NCI-H345 treated with DMSO at 0.1 percent for 48 hours (cell line): ENCODE measurements at regions not wholly inside any gene's neighbourhood (a gene's known extent, or its start where the extent isn't known, plus 50 kb on each side); places are given as distances from the start of the nearest gene placed in this dataset.

Experiments
- DNase-seq: peaks from one replicate; lab custom pipeline; 2025; ENCODE audit not compliant: unreplicated experiment; lab: John Stamatoyannopoulos, UW

DNA sequence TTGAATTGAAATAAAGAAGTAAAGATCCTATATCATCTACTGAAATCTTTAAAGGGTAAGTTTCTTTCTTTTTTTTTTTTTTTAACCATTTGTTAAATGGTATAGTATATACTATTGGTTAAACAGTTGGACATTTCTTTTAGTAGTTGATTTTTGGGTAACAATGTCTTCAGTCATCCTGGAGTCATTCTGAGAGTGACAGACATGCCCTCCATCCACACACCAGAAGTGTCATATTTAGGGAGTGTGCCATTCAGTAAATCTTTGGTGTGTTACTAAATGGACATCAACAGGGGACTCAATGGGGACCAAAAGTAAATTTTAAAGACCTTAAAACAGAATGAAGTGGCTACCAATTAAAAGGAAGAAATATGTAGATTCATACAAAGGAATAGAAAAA lies 50.8 kb upstream of the SLC39A10 start:
- no peak for DNase-seq

DNA sequence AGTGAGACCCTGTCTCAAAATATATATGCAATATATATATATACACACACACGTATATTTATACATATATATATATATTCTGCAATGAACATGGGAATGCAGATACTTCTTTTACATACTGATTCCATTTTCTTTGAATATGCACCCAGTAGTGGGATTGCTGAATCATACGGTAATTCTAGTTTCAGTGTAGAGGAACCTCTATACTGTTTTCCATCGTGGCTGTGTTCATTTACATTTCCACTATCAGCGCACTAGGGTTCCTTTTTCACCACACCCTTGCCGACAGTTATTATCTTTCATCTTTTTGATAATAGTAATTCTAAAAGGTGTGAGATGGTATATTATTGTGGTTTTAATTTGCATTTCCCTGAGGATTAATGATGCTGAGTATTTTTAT lies 52.3 kb upstream of the SLC39A10 start:
- DNase-seq: no peak

DNA sequence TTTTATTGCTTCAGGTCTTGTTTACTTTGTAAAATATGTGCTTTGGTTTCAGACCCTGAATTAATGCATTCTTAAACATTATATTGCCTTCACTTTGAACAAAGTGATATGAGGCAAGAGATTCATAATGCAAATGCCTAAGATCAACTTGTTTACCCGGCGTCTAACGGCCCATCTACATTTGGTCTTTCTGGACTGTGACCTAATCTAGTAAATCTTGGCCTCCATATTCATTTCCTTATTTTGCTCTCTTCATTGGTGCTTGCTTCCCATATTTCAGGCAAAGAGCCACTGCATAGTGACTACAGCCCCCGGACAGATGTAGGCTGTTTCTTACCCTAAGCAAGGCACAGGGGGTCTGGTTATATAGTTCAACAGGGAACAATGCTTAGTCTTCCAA lies 53.0 kb upstream of the SLC39A10 start:
- no peak for DNase-seq

- no peak for DNase-seq
Observed at GRCh38 chr2:195603408-195603807, 53.6 kb upstream of the SLC39A10 start.

GRCh38 chr2:195602687-195603086 lies 54.3 kb upstream of the SLC39A10 start:
- DNase-seq: no peak

- no peak for DNase-seq
Observed at GRCh38 chr2:195601361-195601760, 55.7 kb upstream of the SLC39A10 start.

GRCh38 chr2:195600778-195601177 lies 56.2 kb upstream of the SLC39A10 start:
- no peak for DNase-seq

DNA sequence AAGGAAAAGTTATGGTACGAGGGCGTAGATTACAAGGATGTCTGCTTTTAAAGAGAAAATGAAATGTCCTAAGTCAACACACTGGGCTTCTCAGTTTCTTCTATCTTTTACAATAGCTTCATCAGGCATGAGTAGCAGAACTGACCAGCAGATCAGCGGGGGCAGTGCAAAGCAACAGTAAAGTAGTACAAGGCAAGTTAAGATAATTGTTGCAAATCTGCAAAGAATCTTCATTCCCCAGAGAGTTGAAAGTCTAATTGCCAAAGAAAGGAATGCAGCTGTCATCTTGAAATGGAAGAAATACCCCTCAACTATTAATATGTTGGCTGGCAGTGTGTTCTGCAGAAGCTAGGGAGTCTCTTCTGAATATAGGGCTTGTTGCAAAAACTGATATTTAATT lies 60.2 kb upstream of the SLC39A10 start:
- no peak for DNase-seq

DNA sequence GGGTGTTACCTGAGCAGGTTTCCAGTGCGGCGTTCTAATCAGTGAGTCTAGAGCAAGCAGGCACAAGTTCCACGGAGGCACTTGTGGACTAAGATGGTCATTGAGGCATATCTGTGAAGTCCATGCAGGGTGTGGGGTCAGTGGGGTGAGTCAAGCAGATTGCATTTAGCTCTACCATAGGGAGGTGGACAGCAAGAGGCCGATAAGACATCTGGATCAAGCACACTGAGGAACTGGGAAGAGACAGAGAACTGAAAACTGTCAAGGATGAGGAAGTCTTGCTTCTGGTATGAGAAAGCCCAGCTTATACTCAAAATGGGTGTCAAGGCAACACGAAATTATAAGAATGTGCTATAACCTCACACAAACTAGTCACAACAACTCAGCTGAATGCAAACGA lies 61.2 kb upstream of the SLC39A10 start:
- no peak for DNase-seq

GRCh38 chr2:195594919-195595694 lies 61.9 kb upstream of the SLC39A10 start:
- DNase-seq: no peak

DNA sequence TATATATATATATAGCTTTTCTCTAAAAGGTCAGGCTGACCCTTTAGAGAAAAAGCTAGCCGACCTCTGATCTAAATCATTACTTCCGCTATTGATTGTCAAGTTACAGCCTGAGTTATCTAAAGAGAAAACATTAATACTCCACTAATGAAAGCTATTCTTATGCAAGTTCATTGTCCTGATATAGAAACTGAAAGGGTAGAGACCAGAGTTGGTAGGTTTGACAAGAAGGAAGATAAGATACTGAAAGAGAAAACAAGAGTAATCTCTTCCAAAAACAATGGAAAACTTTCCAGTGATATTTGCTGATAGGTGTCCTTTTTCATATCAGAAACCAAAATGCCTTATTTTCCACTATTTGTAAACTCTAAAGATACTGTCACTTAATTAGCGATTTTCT lies 62.8 kb upstream of the SLC39A10 start:
- DNase-seq: no peak

- DNase-seq: no peak
Observed at GRCh38 chr2:195592105-195592504, 64.9 kb upstream of the SLC39A10 start.

DNA sequence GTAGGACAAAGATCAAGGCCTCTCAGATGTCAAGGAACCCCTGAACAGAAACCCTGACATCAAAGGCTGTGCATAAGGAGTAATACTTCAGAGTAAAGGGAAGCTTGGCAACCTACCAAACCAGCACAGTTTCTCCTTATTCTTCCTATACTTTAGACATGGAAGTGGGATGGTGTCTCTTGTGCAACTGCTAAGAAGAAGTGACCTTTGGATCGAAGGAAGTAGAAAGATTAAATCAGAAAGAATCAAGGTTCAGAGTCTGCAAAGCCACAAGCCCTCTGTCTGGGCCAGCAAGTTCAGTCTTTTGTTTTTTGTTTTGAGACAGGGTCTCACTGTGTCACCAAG lies 66.2 kb upstream of the SLC39A10 start:
- DNase-seq: no peak

DNA sequence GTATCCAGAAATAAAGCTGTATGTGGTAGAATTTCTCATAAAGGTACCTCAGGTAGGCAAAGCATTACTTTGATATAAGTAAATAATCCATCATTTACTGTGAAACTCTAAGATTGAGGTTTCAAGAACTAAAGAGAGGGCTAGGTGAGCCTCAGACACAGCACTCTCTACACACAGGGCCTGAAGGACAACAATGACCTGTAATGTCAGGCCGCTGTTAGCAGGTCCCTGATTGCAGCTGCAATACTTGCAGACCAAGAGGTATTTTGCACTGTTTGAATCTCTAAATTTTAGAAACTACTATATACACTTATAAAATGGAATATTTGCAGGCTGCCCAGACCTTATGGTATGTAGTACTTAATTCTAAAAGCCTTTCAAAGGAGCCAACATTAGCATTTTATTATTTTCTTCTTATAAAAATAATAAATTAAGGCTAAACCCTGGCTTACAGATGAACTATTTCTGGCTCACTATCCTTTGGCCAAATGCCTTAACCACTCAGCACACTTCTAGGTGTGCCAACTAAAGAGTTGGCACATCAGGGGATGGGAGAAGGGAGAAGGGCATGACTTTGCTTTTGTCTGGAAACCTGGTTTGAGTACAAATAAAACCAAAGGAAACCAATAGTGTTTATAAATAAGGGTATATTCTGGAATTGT lies 66.7 kb upstream of the SLC39A10 start:
- no peak for DNase-seq

GRCh38 chr2:195587966-195588365 lies 69.1 kb upstream of the SLC39A10 start:
- DNase-seq: no peak

GRCh38 chr2:195586062-195586714 lies 70.8 kb upstream of the SLC39A10 start:
- DNase-seq: no peak

GRCh38 chr2:195582188-195582587 lies 74.8 kb upstream of the SLC39A10 start:
- DNase-seq: no peak

DNA sequence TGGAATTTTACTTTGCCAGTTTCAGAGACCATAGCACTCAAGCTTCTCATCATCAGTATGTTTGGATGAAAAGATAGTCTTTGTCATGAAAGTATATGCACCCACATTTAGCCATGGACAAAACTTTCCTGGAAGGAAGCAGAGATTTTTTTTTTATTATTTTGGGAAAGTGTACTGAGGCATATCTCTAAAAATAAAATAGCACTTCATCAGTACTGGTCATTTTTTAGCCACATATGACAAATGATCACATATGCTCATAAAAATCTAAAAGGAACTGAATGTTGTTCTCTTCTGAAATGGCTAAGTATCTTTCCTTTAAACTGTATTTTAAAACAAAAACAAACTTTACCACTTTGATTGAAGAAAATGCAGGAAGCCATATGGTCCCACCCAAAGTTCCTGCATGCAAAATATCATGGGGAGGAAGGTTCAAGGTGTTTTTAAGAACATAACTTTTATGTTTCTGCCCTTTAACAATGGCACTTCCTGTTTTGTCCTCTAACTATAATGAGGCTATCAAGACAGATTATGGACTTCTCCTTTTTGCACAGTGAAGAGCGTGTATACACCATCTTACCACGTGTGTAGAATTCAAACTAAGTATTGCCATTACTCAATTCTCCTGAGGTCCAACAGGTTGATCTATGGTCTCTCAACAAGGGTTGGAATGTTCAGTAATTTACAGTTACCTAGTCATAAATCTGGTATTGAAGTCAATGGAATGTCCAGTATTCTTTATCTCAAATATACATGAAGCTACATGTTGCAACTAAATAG lies 77.1 kb upstream of the SLC39A10 start:
- no peak for DNase-seq

DNA sequence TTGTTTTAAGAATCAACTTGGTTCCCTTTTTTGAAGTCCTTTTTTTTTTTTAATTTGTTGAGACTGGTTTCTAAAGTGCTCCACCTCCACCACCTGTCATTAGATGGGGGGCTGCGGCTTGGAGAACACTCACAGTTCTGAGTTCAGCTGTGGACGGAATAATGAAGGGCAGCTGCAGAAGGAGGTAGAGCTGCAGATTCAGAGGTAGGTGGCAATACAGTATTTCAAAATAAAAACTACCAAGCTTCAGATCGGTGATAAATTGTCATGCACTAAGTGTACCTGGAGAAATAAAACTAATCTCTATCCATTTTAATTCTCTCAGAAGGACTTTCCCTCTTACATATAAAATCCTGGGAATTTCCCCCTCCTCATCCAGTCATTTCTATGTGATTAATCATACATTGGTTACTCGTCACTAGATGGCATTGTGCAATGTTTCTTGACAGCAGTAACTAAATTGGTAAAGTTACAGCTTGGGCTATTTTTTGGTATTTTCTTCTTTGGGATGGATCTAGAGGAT lies 81.1 kb upstream of the SLC39A10 start:
- no peak for DNase-seq

DNA sequence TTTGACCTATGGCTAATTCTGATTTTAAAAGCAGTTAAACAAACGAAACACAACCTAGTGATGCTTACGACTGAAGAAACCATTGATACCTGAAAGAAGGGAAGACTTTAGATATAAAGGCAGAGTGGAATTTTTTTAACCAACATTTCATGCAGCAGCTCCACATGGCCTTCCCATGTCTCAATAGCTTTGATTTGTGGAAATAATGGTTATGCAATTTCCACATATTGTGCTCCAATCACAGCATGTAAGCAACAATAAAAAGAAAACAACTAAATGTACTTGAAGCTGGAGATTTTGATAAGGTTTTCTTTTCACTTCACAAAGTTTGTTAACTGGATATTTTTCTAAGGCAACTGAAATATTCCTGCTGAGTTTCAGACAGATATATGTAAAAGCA lies 82.0 kb upstream of the SLC39A10 start:
- DNase-seq: no peak

DNA sequence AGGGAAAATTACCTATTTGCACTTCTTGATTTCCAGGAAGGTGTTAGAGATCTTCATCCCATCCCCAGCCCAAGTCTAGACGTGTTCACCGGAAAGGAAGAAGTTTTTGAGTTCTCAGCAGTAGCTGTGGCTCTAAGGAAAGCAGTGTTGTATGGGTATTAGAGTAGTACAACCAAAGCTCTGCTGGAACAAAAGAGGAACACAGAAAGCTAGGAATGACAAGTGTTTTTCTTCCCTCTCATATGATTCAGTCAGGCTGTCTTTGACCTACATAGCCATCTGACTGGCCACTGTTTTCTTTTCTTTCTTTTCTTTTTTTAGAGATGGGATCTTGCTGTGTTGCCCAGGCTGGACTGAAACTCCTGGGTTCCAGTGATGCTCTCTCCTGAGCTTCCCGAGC lies 82.7 kb upstream of the SLC39A10 start:
- no peak for DNase-seq
